Choroid plexus epithelial cell (primary cell): ENCODE measurements at regions not wholly inside any gene's neighbourhood (a gene's known extent, or its start where the extent isn't known, plus 50 kb on each side); places are given as distances from the start of the nearest gene placed in this dataset.

Experiments
- DNase-seq: peaks from one replicate; pipeline ENCODE4 v3.0.0-alpha.2; 2010; ENCODE audit warnings: low read depth
- H3K4me3 ChIP-seq: 2 replicates; pipeline ENCODE4 v1.5.1; 2011; ENCODE audit warnings: low read depth, mild to moderate bottlenecking, control low read depth, low read length, moderate library complexity
- TF ChIP-seq, protein P1 (sequence below): conservative IDR thresholded peaks from 2 replicates; pipeline ENCODE4 v1.5.1; 2011; ENCODE audit warnings: low read depth, mild to moderate bottlenecking, control low read depth, inconsistent platforms, low read length, moderate library complexity

DNA sequence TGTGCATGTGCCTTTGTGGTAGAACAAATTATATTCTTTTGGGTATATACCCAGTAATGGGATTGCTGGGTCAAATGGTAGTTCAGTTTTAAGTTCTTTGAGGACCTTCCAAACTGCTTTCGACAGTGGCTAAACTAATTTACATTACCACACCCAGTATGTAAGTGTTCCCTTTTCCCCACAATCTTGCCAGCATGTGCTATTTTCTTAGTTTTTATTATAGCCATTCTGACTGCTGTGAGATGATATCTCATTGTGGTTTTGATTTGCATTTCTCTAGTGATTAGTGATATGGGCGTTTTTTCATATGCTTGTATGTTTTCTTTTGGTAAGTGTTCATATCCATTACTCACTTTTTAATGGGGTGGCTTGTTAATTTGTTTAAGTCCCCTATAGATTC, 251.6 kb upstream of the DEFB112 start:
- TF ChIP-seq, protein P1, sequence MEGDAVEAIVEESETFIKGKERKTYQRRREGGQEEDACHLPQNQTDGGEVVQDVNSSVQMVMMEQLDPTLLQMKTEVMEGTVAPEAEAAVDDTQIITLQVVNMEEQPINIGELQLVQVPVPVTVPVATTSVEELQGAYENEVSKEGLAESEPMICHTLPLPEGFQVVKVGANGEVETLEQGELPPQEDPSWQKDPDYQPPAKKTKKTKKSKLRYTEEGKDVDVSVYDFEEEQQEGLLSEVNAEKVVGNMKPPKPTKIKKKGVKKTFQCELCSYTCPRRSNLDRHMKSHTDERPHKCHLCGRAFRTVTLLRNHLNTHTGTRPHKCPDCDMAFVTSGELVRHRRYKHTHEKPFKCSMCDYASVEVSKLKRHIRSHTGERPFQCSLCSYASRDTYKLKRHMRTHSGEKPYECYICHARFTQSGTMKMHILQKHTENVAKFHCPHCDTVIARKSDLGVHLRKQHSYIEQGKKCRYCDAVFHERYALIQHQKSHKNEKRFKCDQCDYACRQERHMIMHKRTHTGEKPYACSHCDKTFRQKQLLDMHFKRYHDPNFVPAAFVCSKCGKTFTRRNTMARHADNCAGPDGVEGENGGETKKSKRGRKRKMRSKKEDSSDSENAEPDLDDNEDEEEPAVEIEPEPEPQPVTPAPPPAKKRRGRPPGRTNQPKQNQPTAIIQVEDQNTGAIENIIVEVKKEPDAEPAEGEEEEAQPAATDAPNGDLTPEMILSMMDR, result no peak
- H3K4me3 ChIP-seq, result no peak overlapping the region
- no peak for DNase-seq

DNA sequence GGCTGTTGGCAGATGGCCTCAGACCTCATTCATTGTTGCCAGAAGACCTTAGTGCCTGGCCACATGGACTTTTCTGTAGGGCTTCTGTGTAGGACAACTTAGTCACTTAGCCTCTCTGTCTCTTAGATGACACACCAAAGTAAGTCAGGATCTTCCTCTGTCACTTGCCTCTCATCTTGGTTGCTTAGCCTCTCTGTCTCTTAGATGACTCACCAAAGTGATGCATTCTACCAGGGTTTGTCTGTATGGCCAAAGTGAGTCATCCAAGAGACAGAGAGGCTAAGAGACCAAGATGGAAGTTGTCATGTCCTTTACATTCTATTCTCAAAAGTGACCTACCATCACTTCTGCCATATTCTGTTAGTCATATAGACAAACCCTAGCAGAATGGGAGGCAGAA, 255.9 kb upstream of the DEFB112 start:
- TF ChIP-seq, protein P1, result no peak
- H3K4me3 ChIP-seq, result no peak overlapping the region
- DNase-seq, result no peak

DNA sequence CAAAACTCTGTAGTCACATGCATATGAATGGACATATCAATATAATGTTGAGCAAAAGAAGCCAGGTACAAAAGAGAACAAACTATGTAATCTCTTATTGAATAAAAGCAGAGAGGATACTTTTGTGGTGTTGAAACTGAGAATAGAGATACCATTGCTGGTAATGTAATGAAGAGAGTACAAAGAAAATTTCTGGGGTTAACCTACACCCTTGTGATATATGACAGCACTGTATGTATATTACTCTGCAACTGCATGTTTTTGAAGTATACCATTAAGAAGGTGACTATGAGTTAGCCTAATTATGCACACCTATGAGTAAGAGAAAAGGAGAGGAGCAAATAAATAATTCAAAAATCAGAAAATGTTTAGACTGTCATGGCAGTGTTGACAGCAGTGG, 268.8 kb upstream of the DEFB112 start:
- TF ChIP-seq, protein P1, result no peak
- H3K4me3 ChIP-seq, result no peak overlapping the region
- DNase-seq, result no peak

DNA sequence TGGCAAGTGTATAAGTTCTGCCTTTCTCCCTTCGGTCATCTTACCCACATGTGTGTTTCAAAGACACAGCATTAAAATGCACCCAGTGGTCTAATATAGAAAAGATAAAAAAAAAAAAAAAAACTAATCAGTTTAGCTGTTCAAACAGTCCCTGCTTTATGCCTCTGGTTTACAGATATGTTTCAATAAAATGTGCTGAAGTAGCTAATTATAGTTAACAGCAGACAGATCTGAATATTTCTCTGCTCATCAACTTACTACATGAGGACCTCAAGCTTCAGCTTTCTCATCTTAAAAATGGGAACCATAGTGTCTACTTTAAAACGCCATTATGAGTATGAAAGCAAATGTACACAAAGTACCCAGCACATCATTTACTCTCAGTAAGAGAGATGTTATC, 280.6 kb upstream of the DEFB112 start:
- no peak overlapping the region for H3K4me3 ChIP-seq
- no peak for DNase-seq
- TF ChIP-seq, protein P1, result no peak

DNA sequence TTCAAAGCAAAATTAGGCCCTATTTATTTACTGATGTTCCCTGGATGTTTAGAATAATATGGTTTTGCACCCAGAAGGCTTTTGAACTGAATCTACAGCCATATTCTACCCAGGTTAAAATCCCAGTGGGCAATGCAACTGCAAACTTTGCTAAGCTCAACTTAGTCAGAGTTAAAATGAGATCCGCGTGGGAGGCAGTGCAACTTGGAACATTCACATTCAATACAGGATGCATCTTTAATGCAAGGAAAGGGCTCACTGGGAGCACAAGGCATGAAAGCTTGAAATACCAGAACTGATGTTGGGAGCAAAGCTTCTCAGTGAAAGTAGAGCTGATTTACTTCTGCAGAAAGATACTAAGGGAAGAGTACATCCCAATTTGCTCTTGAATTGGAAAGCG, 281.2 kb upstream of the DEFB112 start:
- TF ChIP-seq, protein P1, result no peak
- H3K4me3 ChIP-seq, result no peak overlapping the region
- DNase-seq, result no peak

DNA sequence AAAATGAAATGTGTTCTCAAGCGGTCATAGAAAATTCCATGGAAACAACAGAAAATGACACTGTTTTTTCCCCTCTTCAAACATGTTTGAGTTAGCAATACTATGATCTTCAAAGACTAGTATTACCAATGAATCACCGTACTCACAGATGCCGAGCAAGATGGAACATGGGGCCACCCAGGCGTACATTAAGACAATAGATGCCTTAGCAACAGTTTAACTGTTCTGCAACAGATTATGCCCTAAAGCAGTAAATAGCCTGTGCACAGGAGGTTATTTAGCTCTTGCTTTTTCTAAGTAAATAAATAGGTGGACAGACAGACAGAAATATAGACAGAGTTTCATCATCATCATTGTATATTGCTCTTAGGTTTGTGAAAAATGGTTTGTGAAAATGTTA, 284.0 kb upstream of the DEFB112 start:
- DNase-seq, result no peak
- TF ChIP-seq, protein P1, result no peak
- no peak overlapping the region for H3K4me3 ChIP-seq

DNA sequence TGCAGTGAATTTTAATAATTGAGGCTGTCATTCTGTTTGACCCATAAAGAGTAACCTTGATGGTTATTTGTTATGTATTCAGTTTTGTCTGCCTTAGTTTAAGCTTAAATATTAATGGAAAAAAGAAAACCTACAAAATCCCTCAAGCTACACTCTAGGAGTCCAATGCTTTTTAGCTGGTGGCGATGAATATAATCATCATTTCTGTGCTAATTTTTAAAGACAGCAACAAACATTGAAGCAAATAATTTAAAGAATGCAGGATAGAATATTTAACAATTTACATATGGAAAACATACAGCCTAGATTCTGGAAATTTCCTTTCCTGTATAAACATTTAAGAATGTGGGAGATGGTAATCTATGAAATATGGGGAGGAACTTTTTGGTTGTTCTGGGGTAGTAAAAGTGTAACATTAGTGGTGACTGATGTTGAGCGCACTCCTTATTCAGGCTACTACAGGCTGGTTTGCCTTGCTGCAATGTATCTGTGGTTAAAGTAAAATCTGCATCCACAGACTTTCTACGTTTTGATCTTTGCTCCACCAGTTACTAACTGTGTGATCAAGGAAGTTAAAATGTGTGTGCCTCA, 287.9 kb upstream of the DEFB112 start:
- TF ChIP-seq, protein P1, result no peak
- H3K4me3 ChIP-seq, result no peak overlapping the region
- no peak for DNase-seq
